ENCODE measurements at regions not wholly inside any gene's neighbourhood (a gene's known extent, or its start where the extent isn't known, plus 50 kb on each side); places are given as distances from the start of the nearest gene placed in this dataset.
"Not testable (repeated sequence)": the region's sequence is repeated elsewhere in the genome, so short reads cannot be mapped to it uniquely, and the experiment has no call there.

- no peak for DNase-seq
These were observed 593.8 kb downstream of the SMARCA1 start for GRCh38 chrX:128929271-128930057.

GRCh38 chrX:128928636-128929035 lies 594.7 kb downstream of the SMARCA1 start:
- DNase-seq: no peak

GRCh38 chrX:128927363-128927762 lies 595.9 kb downstream of the SMARCA1 start:
- DNase-seq: no peak

- DNase-seq: no peak
These were observed 616.5 kb downstream of the SMARCA1 start for GRCh38 chrX:128906753-128907152.

GRCh38 chrX:128901018-128901417 lies 622.3 kb downstream of the SMARCA1 start:
- DNase-seq: no peak

- DNase-seq: no peak
These were observed 625.7 kb downstream of the SMARCA1 start for GRCh38 chrX:128897621-128898020.

- no peak for DNase-seq
These were observed 631.7 kb downstream of the SMARCA1 start for GRCh38 chrX:128891554-128891953.

- no peak for DNase-seq
These were observed 638.9 kb downstream of the SMARCA1 start for GRCh38 chrX:128884430-128884829.

GRCh38 chrX:128883650-128884049 lies 639.6 kb downstream of the SMARCA1 start:
- DNase-seq: no peak

GRCh38 chrX:128870361-128870760 lies 652.9 kb downstream of the SMARCA1 start:
- DNase-seq: no peak

- DNase-seq: no peak
These were observed 660.7 kb downstream of the SMARCA1 start for GRCh38 chrX:128862557-128862956.

- no peak for DNase-seq
These were observed 674.9 kb downstream of the SMARCA1 start for GRCh38 chrX:128848374-128848773.

GRCh38 chrX:128846385-128846784 lies 676.9 kb downstream of the SMARCA1 start:
- no peak for DNase-seq

GRCh38 chrX:128818690-128819089 lies 704.6 kb downstream of the SMARCA1 start:
- DNase-seq: no peak

GRCh38 chrX:128816919-128817318 lies 706.4 kb downstream of the SMARCA1 start:
- peak; percentile 1 for DNase-seq

GRCh38 chrX:128807367-128807766 lies 715.9 kb downstream of the SMARCA1 start:
- DNase-seq: no peak

GRCh38 chrX:128805236-128805635 lies 718.1 kb downstream of the SMARCA1 start:
- no peak for DNase-seq

GRCh38 chrX:128804828-128805227 lies 718.5 kb downstream of the SMARCA1 start:
- no peak for DNase-seq

GRCh38 chrX:128800138-128800537 lies 723.2 kb downstream of the SMARCA1 start:
- DNase-seq: no peak

GRCh38 chrX:128783139-128783538 lies 730.9 kb upstream of the ACTRT1 start:
- not testable (repeated sequence) for DNase-seq

GRCh38 chrX:128781506-128781905 lies 729.3 kb upstream of the ACTRT1 start:
- peak; percentile 10 for DNase-seq

GRCh38 chrX:128780934-128781333 lies 728.7 kb upstream of the ACTRT1 start:
- DNase-seq: no peak

- no peak for DNase-seq
These were observed 717.3 kb upstream of the ACTRT1 start for GRCh38 chrX:128769495-128769894.

GRCh38 chrX:128759745-128760144 lies 707.5 kb upstream of the ACTRT1 start:
- no peak for DNase-seq

GRCh38 chrX:128759177-128759576 lies 707.0 kb upstream of the ACTRT1 start:
- no peak for DNase-seq

Measured in activated CD4-positive, alpha-beta T cell treated with anti-CD3 and anti-CD28 coated beads, Interleukin-2, amount 50 U/mL, for 16 hours (primary cell).